MM.1S (cell line): ENCODE measurements at regions not wholly inside any gene's neighbourhood (a gene's known extent, or its start where the extent isn't known, plus 50 kb on each side); places are given as distances from the start of the nearest gene placed in this dataset.

Experiments used
- CTCF ChIP-seq: fragments of 300-600 bp; sonication (generic); IDR thresholded peaks from 2 replicates; pipeline ENCODE4 v1.5.1; 2016; ENCODE audit warnings: antibody characterized with exemption, low read length, mixed read lengths
- EZH2 ChIP-seq: fragments of 300-600 bp; sonication (generic); optimal IDR thresholded peaks from 2 replicates; pipeline ENCODE3; 2017; ENCODE audit warnings: low read depth, mild to moderate bottlenecking, antibody characterized with exemption, low read length, mixed read lengths

GRCh38 chr2:149650006-149650405, 62.4 kb upstream of the MMADHC start:
- TF ChIP-seq CTCF (no peak), EZH2 (no peak)
